IMR-90 (cell line): ENCODE measurements at regions not wholly inside any gene's neighbourhood (a gene's known extent, or its start where the extent isn't known, plus 50 kb on each side); places are given as distances from the start of the nearest gene placed in this dataset.
"Not testable (repeated sequence)": the region's sequence is repeated elsewhere in the genome, so short reads cannot be mapped to it uniquely, and the experiment has no call there.

Source experiments
- ATAC-seq: fragments of 200-7000 bp; cut with Tn5 transposase; 2 replicates; pipeline ENCODE4 v1.9.1; 2020; ENCODE audit warnings: low read depth, mild to moderate bottlenecking, moderate library complexity
- BruUV-seq: library from RNA; stranded (reverse); fragments of 400-500 nt; replicated peaks from 2 replicates; lab custom pipeline; 2021; lab: Mats Ljungman, UMichigan
- CTCF ChIA-PET: fragments of 300-600 bp; formaldehyde crosslinking; extraction: SDS; loops from one replicate; lab custom pipeline; 2021; ENCODE audit warnings: antibody characterized with exemption; lab: Yijun Ruan, JAX
- POLR2A ChIA-PET: fragments of 300-600 bp; sonication (Branson Sonifier 250); formaldehyde crosslinking; loops from one replicate; lab custom pipeline; 2022; ENCODE audit warnings: antibody characterized with exemption; ENCODE audit not compliant: unreplicated experiment; lab: Charles Lee
- DNase-seq: peaks from one replicate; pipeline ENCODE4 v3.0.0; 2013
- H2AFZ ChIP-seq: replicated peaks from 2 replicates; pipeline ENCODE3; 2013; ENCODE audit warnings: low read length, mild to moderate bottlenecking; ENCODE audit not compliant: poor library complexity
- H2AK5ac ChIP-seq: 2 replicates; pipeline ENCODE4 v1.6.1; 2013; ENCODE audit warnings: low read depth, low read length, inconsistent platforms
- H2AK9ac ChIP-seq: replicated peaks from 2 replicates; pipeline ENCODE3; 2013; ENCODE audit warnings: mild to moderate bottlenecking, low read depth, low read length, moderate library complexity; ENCODE audit not compliant: poor library complexity
- H2BK120ac ChIP-seq: 2 replicates; pipeline ENCODE4 v1.6.1; 2013; ENCODE audit warnings: low read depth, low read length, inconsistent platforms
- H2BK15ac ChIP-seq: 3 replicates; pipeline ENCODE4 v1.6.1; 2013; ENCODE audit warnings: low read depth, low read length, inconsistent platforms
- H2BK20ac ChIP-seq: 2 replicates; pipeline ENCODE4 v1.6.1; 2013; ENCODE audit warnings: low read depth, mild to moderate bottlenecking, inconsistent platforms, low read length, moderate library complexity
- H2BK5ac ChIP-seq: 2 replicates; pipeline ENCODE4 v1.6.1; 2013; ENCODE audit warnings: mild to moderate bottlenecking, low read depth, low read length, inconsistent platforms; ENCODE audit not compliant: poor library complexity, severe bottlenecking
- H3K14ac ChIP-seq: replicated peaks from 2 replicates; pipeline ENCODE4 v1.6.1; 2013; ENCODE audit warnings: low read depth, low read length, inconsistent platforms
- H3K18ac ChIP-seq: 2 replicates; pipeline ENCODE4 v1.6.1; 2013; ENCODE audit warnings: low read depth, low read length, control low read depth
- H3K23ac ChIP-seq: 2 replicates; pipeline ENCODE4 v1.6.1; 2013; ENCODE audit warnings: low read depth, low read length, inconsistent platforms
- H3K27ac ChIP-seq: 2 replicates; pipeline ENCODE4 v1.5.1; 2013; ENCODE audit warnings: mild to moderate bottlenecking, control low read depth, low read length; ENCODE audit not compliant: insufficient read depth
- H3K27me3 ChIP-seq: 2 replicates; pipeline ENCODE4 v1.6.1; 2013; ENCODE audit warnings: low read length; ENCODE audit not compliant: control insufficient read depth, insufficient read depth
- H3K36me3 ChIP-seq: 2 replicates; pipeline ENCODE4 v1.6.1; 2013; ENCODE audit warnings: low read length, mixed read lengths; ENCODE audit not compliant: control insufficient read depth, insufficient read depth
- H3K4ac ChIP-seq: 2 replicates; pipeline ENCODE4 v1.6.1; 2013; ENCODE audit warnings: low read depth, low read length, inconsistent platforms
- H3K4me1 ChIP-seq: 2 replicates; pipeline ENCODE4 v1.6.1; 2013; ENCODE audit warnings: low read length, mixed read lengths; ENCODE audit not compliant: control insufficient read depth, insufficient read depth
- H3K4me2 ChIP-seq: 2 replicates; pipeline ENCODE4 v1.6.1; 2013; ENCODE audit warnings: low read depth, mild to moderate bottlenecking, control low read depth, low read length, moderate library complexity
- H3K4me3 ChIP-seq: 2 replicates; pipeline ENCODE4 v1.5.1; 2013; ENCODE audit warnings: low read depth, mild to moderate bottlenecking, control low read depth, low read length, moderate library complexity; ENCODE audit not compliant: insufficient read depth
- H3K56ac ChIP-seq: 2 replicates; pipeline ENCODE4 v1.6.1; 2013; ENCODE audit warnings: low read length, inconsistent platforms; ENCODE audit not compliant: insufficient read depth; ENCODE audit errors: extremely low read depth
- H3K79me1 ChIP-seq, 2 experiments: 2 replicates each; pipeline ENCODE4 v1.6.1; 2013; ENCODE audit warnings: low read length in 2 of 2, inconsistent platforms in 1 of 2, low read depth in 1 of 2
- H3K9ac ChIP-seq: 2 replicates; pipeline ENCODE4 v1.6.1; 2013; ENCODE audit warnings: low read depth, low read length, control low read depth
- H3K9me1 ChIP-seq: 2 replicates; pipeline ENCODE4 v1.6.1; 2013; ENCODE audit warnings: low read length, inconsistent platforms; ENCODE audit not compliant: insufficient read depth
- H3K9me3 ChIP-seq: 2 replicates; pipeline ENCODE4 v1.6.1; 2013; ENCODE audit warnings: low read length; ENCODE audit not compliant: control insufficient read depth, insufficient read depth
- H4K20me1 ChIP-seq: 2 replicates; pipeline ENCODE4 v1.6.1; 2013; ENCODE audit warnings: low read length, inconsistent platforms; ENCODE audit not compliant: insufficient read depth
- H4K5ac ChIP-seq: 2 replicates; pipeline ENCODE4 v1.6.1; 2013; ENCODE audit warnings: mild to moderate bottlenecking, low read depth, low read length, control low read depth
- H4K8ac ChIP-seq, 2 experiments: 2 replicates each; pipeline ENCODE4 v1.6.1; 2013; ENCODE audit warnings: low read depth in 2 of 2, low read length in 2 of 2, control low read depth in 1 of 2, inconsistent platforms in 1 of 2
- H4K91ac ChIP-seq: 2 replicates; pipeline ENCODE4 v1.6.1; 2013; ENCODE audit warnings: low read depth, low read length, inconsistent platforms; ENCODE audit not compliant: insufficient read depth
- WGBS, 2 experiments: methylation state at CpG; one replicate each; pipeline versions ENCODE4 v1.1.5 to v1.1.7; 2013; ENCODE audit warnings: missing lambda C conversion rate in 2 of 2; ENCODE audit not compliant: insufficient read length in 1 of 2; ENCODE audit errors: extremely low coverage in 2 of 2; 5-methylcytosine and 5-hydroxymethylcytosine counted together
- dilution Hi-C: fragments of 300-500 bp; cut with HindIII; formaldehyde crosslinking; loops from one replicate; pipeline ENCODE4 v1.14.3; 2018; ENCODE audit warnings: low sequenced_read_pairs; ENCODE audit not compliant: unreplicated experiment
- in situ Hi-C: fragments of 300-500 bp; cut with MboI; formaldehyde crosslinking; loops from 3 replicates; pipeline ENCODE4 v1.14.3; 2019; ENCODE audit warnings: low sequenced_read_pairs, inconsistent platforms, mixed read lengths
- intact Hi-C: fragments of 100-400 bp; cut with micrococcal nuclease; formaldehyde crosslinking; loops from 2 replicates; pipeline ENCODE4 v1.10.0; 2022

DNA sequence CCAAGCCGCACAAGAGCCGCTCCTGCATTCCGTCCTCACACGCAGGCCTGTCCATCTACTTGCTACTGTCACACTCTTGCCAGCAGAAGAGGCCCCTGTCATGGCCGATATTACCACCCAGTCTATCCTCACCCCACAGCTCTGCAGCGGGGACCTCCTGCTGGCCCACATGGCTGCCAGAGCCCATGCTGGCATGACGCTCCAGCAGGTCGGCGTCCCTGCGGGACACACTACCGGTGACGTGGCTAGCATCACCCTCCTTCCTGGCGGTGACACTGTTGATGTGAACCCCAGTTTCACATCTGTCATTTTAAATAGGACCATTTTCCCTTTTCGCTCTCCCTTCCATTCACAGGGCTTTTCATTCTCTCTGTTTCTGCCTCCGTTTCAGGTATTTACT is 530.0 kb downstream of the CWH43 start:
- H2AFZ ChIP-seq, DNase-seq, POLR2A ChIA-PET, H4K20me1 ChIP-seq, intact Hi-C loops, H2AK9ac ChIP-seq, H3K23ac ChIP-seq, H4K91ac ChIP-seq, H2BK15ac ChIP-seq, H3K9ac ChIP-seq, H4K5ac ChIP-seq, in situ Hi-C loops, H3K4me1 ChIP-seq, H3K4me2 ChIP-seq, H3K4me3 ChIP-seq, H2AK5ac ChIP-seq, H3K14ac ChIP-seq, H3K79me1 ChIP-seq, BruUV-seq, ATAC-seq, H3K9me1 ChIP-seq, H3K27ac ChIP-seq, H2BK5ac ChIP-seq, H3K4ac ChIP-seq, H3K56ac ChIP-seq, H2BK120ac ChIP-seq, CTCF ChIA-PET, dilution Hi-C loops, H4K8ac ChIP-seq, H2BK20ac ChIP-seq, H3K36me3 ChIP-seq, H3K27me3 ChIP-seq, H3K18ac ChIP-seq: not testable (repeated sequence)
- peaks cover 25% of the 10 kb centered on the region for H3K9me3 ChIP-seq
- no CpG with 5 or more reads among the region's 15 CpGs for WGBS, 2 experiments
